GM21619 (cell line): ENCODE measurements at regions not wholly inside any gene's neighbourhood (a gene's known extent, or its start where the extent isn't known, plus 50 kb on each side); places are given as distances from the start of the nearest gene placed in this dataset.

Source experiments
- ATAC-seq: cut with Tn5 transposase; IDR thresholded peaks from one replicate; pipeline ENCODE4 v1.9.1; 2021; ENCODE audit not compliant: unreplicated experiment

DNA sequence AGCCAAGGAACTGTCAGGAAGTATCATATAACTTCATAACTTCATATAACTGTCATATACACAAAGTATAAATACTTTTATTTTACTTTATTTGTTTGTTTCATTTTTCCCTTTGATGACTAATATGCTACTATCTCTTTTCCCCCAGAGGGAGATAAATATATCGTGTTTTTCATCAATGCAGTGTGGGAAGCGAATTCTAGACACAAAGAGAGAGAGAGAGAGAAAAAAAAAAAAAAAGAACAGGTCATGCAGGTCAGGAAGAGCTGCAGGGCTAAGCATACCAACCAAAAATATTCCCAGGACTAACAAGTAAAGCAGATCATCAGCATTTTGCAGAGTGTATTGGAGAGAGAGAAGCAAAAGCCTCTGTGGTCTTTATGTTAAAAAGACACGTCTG, 1849.2 kb downstream of the STIM2 start:
- ATAC-seq, result no peak

DNA sequence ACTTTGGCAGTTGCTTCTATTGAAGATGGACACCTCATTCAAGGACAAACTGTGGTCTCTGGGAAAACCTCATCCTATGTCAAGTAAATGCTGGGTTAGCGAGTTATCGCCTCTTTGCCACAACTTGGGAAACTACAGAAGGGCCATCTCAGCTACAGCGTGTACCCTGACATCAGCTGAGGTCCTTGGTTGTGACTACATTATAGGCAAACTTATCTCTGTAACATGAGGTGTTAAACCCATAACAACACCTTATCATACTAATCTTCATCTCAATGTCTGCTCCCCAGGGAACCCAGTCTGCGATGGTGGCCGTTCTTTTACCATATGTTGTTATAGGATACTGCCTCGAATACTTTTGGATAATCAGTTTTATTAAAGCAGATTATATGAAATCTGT, 1862.7 kb downstream of the STIM2 start:
- ATAC-seq, result no peak

DNA sequence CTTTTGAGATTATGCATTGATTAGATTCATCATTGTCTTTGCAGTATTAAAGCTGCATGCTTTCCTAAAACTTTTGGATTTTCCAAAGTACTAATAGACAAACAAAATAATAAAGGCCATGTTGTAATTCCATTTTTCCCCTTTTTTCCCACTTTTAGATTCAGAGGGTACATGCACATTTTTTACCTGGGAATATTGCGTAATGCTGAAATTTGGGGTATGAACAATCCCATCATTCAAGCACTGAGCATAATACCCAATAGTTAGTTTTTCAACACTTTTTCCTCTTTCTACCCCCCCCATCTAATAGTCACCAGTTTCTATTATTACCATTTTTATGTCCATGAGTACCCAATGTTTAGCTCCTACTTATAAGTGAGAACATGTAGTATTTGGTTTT, 1863.6 kb downstream of the STIM2 start:
- no peak for ATAC-seq

- ATAC-seq, result no peak
These were observed 1869.7 kb downstream of the STIM2 start for GRCh38 chr4:28730304-28730703.

- ATAC-seq, result no peak
These were observed 1883.4 kb downstream of the STIM2 start for GRCh38 chr4:28744066-28744465.

DNA sequence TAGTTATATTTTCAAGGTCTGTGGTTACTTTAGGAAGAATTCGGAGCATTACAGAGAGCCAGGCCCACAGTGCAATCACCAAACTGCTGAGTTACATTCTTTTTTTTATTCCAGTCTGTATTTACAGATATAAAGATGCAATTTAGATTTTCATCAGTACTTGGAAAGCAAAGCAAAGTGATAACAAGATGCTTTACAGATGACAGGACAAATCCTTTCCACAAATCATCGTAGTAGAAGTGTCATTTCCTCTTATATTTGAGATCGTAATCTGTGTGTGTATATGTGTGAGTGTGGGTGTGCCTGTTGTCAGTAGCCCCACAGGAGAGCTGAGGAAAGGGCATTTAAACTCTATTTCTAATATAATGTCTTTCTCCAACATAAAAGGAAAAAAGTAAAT, 1893.7 kb downstream of the STIM2 start:
- no peak for ATAC-seq

DNA sequence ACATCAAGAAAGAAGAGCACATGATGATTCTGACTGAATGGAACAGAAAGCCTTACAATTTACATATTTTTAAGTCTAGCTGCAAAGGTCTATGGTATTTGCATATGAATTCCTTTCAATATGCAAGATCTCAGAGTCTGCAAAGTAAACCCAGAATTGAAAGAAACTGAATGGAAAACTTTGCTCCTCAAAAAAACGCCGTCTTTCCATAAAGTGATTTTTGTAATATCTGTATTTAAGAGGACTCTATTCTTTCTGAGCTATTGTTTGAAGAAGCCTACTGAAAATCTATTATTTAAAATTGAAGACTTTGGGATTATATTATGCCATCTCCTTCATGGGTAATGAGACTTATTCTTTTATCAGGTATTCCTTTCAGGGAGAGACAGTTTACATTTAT, 1894.4 kb downstream of the STIM2 start:
- ATAC-seq, result no peak

- no peak for ATAC-seq
These were observed 1898.4 kb downstream of the STIM2 start for GRCh38 chr4:28759064-28759463.

- ATAC-seq, result no peak
These were observed 1899.4 kb downstream of the STIM2 start for GRCh38 chr4:28760003-28760402.

- no peak for ATAC-seq
These were observed 1911.4 kb downstream of the STIM2 start for GRCh38 chr4:28772066-28772465.

GRCh38 chr4:28772788-28773187, 1912.1 kb downstream of the STIM2 start:
- ATAC-seq, result no peak

- no peak for ATAC-seq
These were observed 1913.7 kb downstream of the STIM2 start for GRCh38 chr4:28774344-28774743.

DNA sequence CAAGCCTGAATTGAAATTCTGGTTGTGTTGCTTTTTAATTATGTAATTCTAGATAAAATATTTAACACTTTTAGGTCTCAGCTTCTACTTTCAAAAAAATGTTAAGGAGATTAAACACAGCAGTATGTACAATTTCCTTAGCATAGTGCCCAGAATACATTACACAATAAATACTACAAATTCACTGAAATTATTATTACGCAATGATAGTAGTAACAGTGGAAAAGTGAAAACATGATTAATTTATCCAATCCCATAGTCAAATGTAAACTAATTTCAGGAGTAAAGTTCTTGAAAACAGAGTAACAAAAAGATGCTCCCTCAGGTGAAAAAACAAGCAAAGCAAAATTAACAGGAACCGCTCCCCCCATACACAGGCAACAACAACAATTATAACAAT, 1915.4 kb downstream of the STIM2 start:
- ATAC-seq, result no peak

- no peak for ATAC-seq
These were observed 1923.5 kb downstream of the STIM2 start for GRCh38 chr4:28784188-28784587.

- no peak for ATAC-seq
These were observed 1927.3 kb downstream of the STIM2 start for GRCh38 chr4:28787947-28788346.

GRCh38 chr4:28788929-28789490, 1928.4 kb downstream of the STIM2 start:
- no peak for ATAC-seq

GRCh38 chr4:28792917-28793597, 1927.1 kb upstream of the PCDH7 start:
- ATAC-seq, result no peak

DNA sequence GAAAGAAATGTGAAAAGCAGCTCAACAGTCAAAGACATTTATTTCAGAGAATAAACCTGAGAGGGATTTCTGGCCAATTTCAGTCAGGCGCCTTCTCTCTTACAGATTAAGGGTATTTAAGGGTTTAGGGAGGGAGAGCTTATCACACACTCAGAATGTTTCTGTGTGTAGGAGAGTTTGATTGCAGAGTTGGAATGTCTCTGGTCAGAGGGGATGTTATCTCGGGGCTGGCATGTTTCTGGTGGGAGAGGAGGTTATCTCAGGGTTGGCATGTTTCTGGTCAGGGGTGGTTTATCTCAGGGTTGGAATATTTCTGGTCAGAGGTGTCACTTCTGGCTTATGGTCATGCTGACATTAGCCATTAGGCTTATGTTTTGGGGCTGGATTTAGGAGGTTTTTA, 1920.5 kb upstream of the PCDH7 start:
- no peak for ATAC-seq

DNA sequence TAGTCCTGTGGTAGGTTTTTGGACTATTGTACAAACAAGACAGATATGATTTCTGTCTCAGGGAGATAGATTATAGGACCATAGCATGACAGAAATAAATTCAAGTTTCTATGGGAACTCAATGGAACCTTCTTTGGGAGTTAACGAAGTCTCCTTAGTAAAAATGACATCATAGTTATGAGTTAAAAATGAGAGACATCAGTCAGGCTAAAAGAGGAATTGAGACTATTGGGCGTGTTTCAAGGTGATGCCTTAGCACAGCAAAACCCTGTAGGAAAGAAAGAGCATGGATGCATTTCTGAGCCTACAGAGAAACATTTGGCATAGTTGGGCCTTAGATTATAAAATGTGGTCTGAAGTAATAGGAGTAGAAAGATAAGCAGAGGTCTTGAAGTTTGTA, 1909.1 kb upstream of the PCDH7 start:
- ATAC-seq, result no peak

DNA sequence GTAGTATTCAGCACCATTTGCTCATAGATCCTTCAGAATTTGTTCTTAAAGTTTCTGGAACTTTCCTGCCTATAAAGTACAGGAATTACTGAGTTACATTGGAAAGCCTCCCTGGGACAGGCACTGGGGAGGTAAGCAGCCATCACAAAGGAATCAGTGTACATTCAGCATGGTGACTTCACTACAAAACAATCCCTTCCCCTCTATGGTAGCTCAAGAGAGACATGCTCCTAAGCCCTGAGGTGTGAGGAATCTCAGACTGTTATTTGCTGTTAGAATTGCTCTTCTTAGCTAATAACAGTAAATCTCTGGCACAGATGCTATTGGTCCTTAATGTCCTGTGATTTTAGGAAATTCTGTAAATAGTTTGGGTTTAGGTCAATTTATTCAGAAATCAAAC, 1898.0 kb upstream of the PCDH7 start:
- no peak for ATAC-seq

DNA sequence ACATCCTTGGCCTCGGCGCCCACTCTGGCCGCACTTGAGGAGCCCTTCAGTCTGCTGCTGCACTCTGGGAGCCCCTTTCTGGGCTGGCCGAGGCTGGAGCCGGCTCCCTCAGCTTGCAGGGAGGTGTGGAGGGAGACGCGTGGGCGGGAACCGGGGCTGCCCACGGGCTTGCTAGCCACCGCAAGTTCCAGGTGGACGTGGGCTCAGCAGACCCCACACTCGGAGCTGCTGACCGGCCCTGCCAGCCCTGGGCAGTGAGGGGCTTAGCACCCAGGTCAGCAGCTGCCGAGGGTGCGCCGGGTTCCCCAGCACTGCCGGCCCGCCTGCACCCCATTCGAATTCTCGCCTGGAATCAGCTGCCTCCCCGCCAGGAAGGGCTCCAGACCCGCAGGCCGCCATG, 1892.3 kb upstream of the PCDH7 start:
- no peak for ATAC-seq

GRCh38 chr4:28831867-28832266, 1888.3 kb upstream of the PCDH7 start:
- no peak for ATAC-seq

DNA sequence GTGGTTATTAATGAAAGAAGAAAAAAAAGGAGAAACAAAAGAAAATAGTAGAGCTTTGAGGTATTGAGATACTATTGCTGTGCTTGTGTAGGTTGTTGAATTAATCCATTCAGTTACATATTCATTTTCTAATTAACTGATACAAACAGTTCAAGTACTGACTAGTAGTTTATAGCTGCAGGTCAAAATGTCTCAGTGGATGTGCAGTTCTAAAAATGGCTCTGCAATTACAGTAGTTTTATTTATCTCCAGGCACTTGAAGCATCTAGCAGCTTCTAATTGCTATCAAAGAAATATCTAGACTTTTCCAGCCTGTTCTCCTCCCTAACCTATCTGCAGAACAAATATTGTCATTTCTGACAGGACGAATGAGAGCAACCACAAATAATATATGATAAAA, 1887.7 kb upstream of the PCDH7 start:
- ATAC-seq, result no peak
